ENCODE measurements at regions not wholly inside any gene's neighbourhood (a gene's known extent, or its start where the extent isn't known, plus 50 kb on each side); places are given as distances from the start of the nearest gene placed in this dataset.

- Histone ChIP-seq H3K9me3 (ENCODE audit: control insufficient read depth in 5 of 5, low read length in 5 of 5) (no peaks in the 10 kb centered on the region), H3K27ac (ENCODE audit: low read depth, low read length) (no peak overlapping the region), H3K27me3 (ENCODE audit: control insufficient read depth in 5 of 5, insufficient read depth in 4 of 5, low read length in 5 of 5) (no peaks in the 10 kb centered on the region), H3K36me3 (ENCODE audit: control insufficient read depth in 5 of 5, insufficient read depth in 5 of 5, low read length in 5 of 5) (no peaks in the 10 kb centered on the region), H3K4me1 (ENCODE audit: control insufficient read depth in 5 of 5, insufficient read depth in 5 of 5, low read length in 5 of 5) (no peaks in the 10 kb centered on the region), H3K9ac (ENCODE audit: low read length in 5 of 5) (no peak overlapping the region), H3K4me3 (ENCODE audit: low read depth in 1 of 5, low read length in 5 of 5) (no peak overlapping the region)
These were observed 308.7 kb downstream of the EMP1 start for GRCh38 chr12:13505224-13505623.

- Histone ChIP-seq H3K9me3 (ENCODE audit: control insufficient read depth in 5 of 5, low read length in 5 of 5) (no peaks in the 10 kb centered on the region), H3K36me3 (ENCODE audit: control insufficient read depth in 5 of 5, insufficient read depth in 5 of 5, low read length in 5 of 5) (no peaks in the 10 kb centered on the region), H3K4me3 (ENCODE audit: low read depth in 1 of 5, low read length in 5 of 5) (no peak overlapping the region), H3K27ac (ENCODE audit: low read depth, low read length) (no peak overlapping the region), H3K9ac (ENCODE audit: low read length in 5 of 5) (no peak overlapping the region), H3K27me3 (ENCODE audit: control insufficient read depth in 5 of 5, insufficient read depth in 4 of 5, low read length in 5 of 5) (no peaks in the 10 kb centered on the region), H3K4me1 (ENCODE audit: control insufficient read depth in 5 of 5, insufficient read depth in 5 of 5, low read length in 5 of 5) (no peaks in the 10 kb centered on the region)
These were observed 308.2 kb downstream of the EMP1 start for GRCh38 chr12:13504736-13505135.

GRCh38 chr12:13504074-13504473 lies 307.5 kb downstream of the EMP1 start:
- Histone ChIP-seq H3K4me3 (ENCODE audit: low read depth in 1 of 5, low read length in 5 of 5) (no peak overlapping the region), H3K27ac (ENCODE audit: low read depth, low read length) (no peak overlapping the region), H3K4me1 (ENCODE audit: control insufficient read depth in 5 of 5, insufficient read depth in 5 of 5, low read length in 5 of 5) (no peaks in the 10 kb centered on the region), H3K36me3 (ENCODE audit: control insufficient read depth in 5 of 5, insufficient read depth in 5 of 5, low read length in 5 of 5) (no peaks in the 10 kb centered on the region), H3K9ac (ENCODE audit: low read length in 5 of 5) (no peak overlapping the region), H3K27me3 (ENCODE audit: control insufficient read depth in 5 of 5, insufficient read depth in 4 of 5, low read length in 5 of 5) (peaks cover 0 to 5% (median 0%) of the 10 kb centered on the region in 5 donors), H3K9me3 (ENCODE audit: control insufficient read depth in 5 of 5, low read length in 5 of 5) (no peaks in the 10 kb centered on the region)

GRCh38 chr12:13503094-13503835 lies 306.7 kb downstream of the EMP1 start:
- Histone ChIP-seq H3K9me3 (ENCODE audit: control insufficient read depth in 5 of 5, low read length in 5 of 5) (no peaks in the 10 kb centered on the region), H3K4me3 (ENCODE audit: low read depth in 1 of 5, low read length in 5 of 5) (no peak overlapping the region), H3K4me1 (ENCODE audit: control insufficient read depth in 5 of 5, insufficient read depth in 5 of 5, low read length in 5 of 5) (no peaks in the 10 kb centered on the region), H3K27me3 (ENCODE audit: control insufficient read depth in 5 of 5, insufficient read depth in 4 of 5, low read length in 5 of 5) (peaks cover 0 to 5% (median 1%) of the 10 kb centered on the region in 5 donors), H3K9ac (ENCODE audit: low read length in 5 of 5) (no peak overlapping the region), H3K27ac (ENCODE audit: low read depth, low read length) (no peak overlapping the region), H3K36me3 (ENCODE audit: control insufficient read depth in 5 of 5, insufficient read depth in 5 of 5, low read length in 5 of 5) (no peaks in the 10 kb centered on the region)

- H3K9me3 ChIP-seq (ENCODE audit: control insufficient read depth in 5 of 5, low read length in 5 of 5), result no peaks in the 10 kb centered on the region
- peaks cover 0 to 5% (median 4%) of the 10 kb centered on the region in 5 donors for H3K27me3 ChIP-seq (ENCODE audit: control insufficient read depth in 5 of 5, insufficient read depth in 4 of 5, low read length in 5 of 5)
- no peak overlapping the region for H3K9ac ChIP-seq (ENCODE audit: low read length in 5 of 5)
- H3K36me3 ChIP-seq (ENCODE audit: control insufficient read depth in 5 of 5, insufficient read depth in 5 of 5, low read length in 5 of 5), result no peaks in the 10 kb centered on the region
- no peaks in the 10 kb centered on the region for H3K4me1 ChIP-seq (ENCODE audit: control insufficient read depth in 5 of 5, insufficient read depth in 5 of 5, low read length in 5 of 5)
- no peak overlapping the region for H3K27ac ChIP-seq (ENCODE audit: low read depth, low read length)
- no peak overlapping the region for H3K4me3 ChIP-seq (ENCODE audit: low read depth in 1 of 5, low read length in 5 of 5)
These were observed 302.5 kb downstream of the EMP1 start for GRCh38 chr12:13499008-13499407.

GRCh38 chr12:13496111-13496510 lies 299.6 kb downstream of the EMP1 start:
- no peaks in the 10 kb centered on the region for H3K36me3 ChIP-seq (ENCODE audit: control insufficient read depth in 5 of 5, insufficient read depth in 5 of 5, low read length in 5 of 5)
- peaks cover 0 to 5% (median 4%) of the 10 kb centered on the region in 5 donors for H3K27me3 ChIP-seq (ENCODE audit: control insufficient read depth in 5 of 5, insufficient read depth in 4 of 5, low read length in 5 of 5)
- H3K9ac ChIP-seq (ENCODE audit: low read length in 5 of 5), result no peak overlapping the region
- H3K27ac ChIP-seq (ENCODE audit: low read depth, low read length), result no peak overlapping the region
- no peaks in the 10 kb centered on the region for H3K9me3 ChIP-seq (ENCODE audit: control insufficient read depth in 5 of 5, low read length in 5 of 5)
- H3K4me3 ChIP-seq (ENCODE audit: low read depth in 1 of 5, low read length in 5 of 5), result no peak overlapping the region
- H3K4me1 ChIP-seq (ENCODE audit: control insufficient read depth in 5 of 5, insufficient read depth in 5 of 5, low read length in 5 of 5), result no peaks in the 10 kb centered on the region

GRCh38 chr12:13489246-13489645 lies 292.7 kb downstream of the EMP1 start:
- Histone ChIP-seq H3K27ac (ENCODE audit: low read depth, low read length) (no peak overlapping the region), H3K36me3 (ENCODE audit: control insufficient read depth in 5 of 5, insufficient read depth in 5 of 5, low read length in 5 of 5) (no peaks in the 10 kb centered on the region), H3K9ac (ENCODE audit: low read length in 5 of 5) (no peak overlapping the region), H3K9me3 (ENCODE audit: control insufficient read depth in 5 of 5, low read length in 5 of 5) (peaks cover 0 to 2% (median 0%) of the 10 kb centered on the region in 5 donors), H3K4me3 (ENCODE audit: low read depth in 1 of 5, low read length in 5 of 5) (no peak overlapping the region), H3K27me3 (ENCODE audit: control insufficient read depth in 5 of 5, insufficient read depth in 4 of 5, low read length in 5 of 5) (no peaks in the 10 kb centered on the region), H3K4me1 (ENCODE audit: control insufficient read depth in 5 of 5, insufficient read depth in 5 of 5, low read length in 5 of 5) (no peaks in the 10 kb centered on the region)

GRCh38 chr12:13487326-13487725 lies 290.8 kb downstream of the EMP1 start:
- H3K27ac ChIP-seq (ENCODE audit: low read depth, low read length), result no peak overlapping the region
- H3K27me3 ChIP-seq (ENCODE audit: control insufficient read depth in 5 of 5, insufficient read depth in 4 of 5, low read length in 5 of 5), result no peaks in the 10 kb centered on the region
- H3K4me1 ChIP-seq (ENCODE audit: control insufficient read depth in 5 of 5, insufficient read depth in 5 of 5, low read length in 5 of 5), result no peaks in the 10 kb centered on the region
- no peak overlapping the region for H3K9ac ChIP-seq (ENCODE audit: low read length in 5 of 5)
- H3K4me3 ChIP-seq (ENCODE audit: low read depth in 1 of 5, low read length in 5 of 5), result no peak overlapping the region
- peaks cover 0 to 2% (median 0%) of the 10 kb centered on the region in 5 donors for H3K9me3 ChIP-seq (ENCODE audit: control insufficient read depth in 5 of 5, low read length in 5 of 5)
- no peaks in the 10 kb centered on the region for H3K36me3 ChIP-seq (ENCODE audit: control insufficient read depth in 5 of 5, insufficient read depth in 5 of 5, low read length in 5 of 5)

GRCh38 chr12:13486794-13487193 lies 290.3 kb downstream of the EMP1 start:
- Histone ChIP-seq H3K27ac (ENCODE audit: low read depth, low read length) (no peak overlapping the region), H3K36me3 (ENCODE audit: control insufficient read depth in 5 of 5, insufficient read depth in 5 of 5, low read length in 5 of 5) (no peaks in the 10 kb centered on the region), H3K9me3 (ENCODE audit: control insufficient read depth in 5 of 5, low read length in 5 of 5) (peaks cover 0 to 2% (median 0%) of the 10 kb centered on the region in 5 donors), H3K27me3 (ENCODE audit: control insufficient read depth in 5 of 5, insufficient read depth in 4 of 5, low read length in 5 of 5) (no peaks in the 10 kb centered on the region), H3K4me1 (ENCODE audit: control insufficient read depth in 5 of 5, insufficient read depth in 5 of 5, low read length in 5 of 5) (no peaks in the 10 kb centered on the region), H3K4me3 (ENCODE audit: low read depth in 1 of 5, low read length in 5 of 5) (no peak overlapping the region), H3K9ac (ENCODE audit: low read length in 5 of 5) (no peak overlapping the region)

GRCh38 chr12:13478650-13479181 lies 282.2 kb downstream of the EMP1 start:
- Histone ChIP-seq H3K9me3 (ENCODE audit: control insufficient read depth in 5 of 5, low read length in 5 of 5) (no peaks in the 10 kb centered on the region), H3K9ac (ENCODE audit: low read length in 5 of 5) (no peak overlapping the region), H3K27me3 (ENCODE audit: control insufficient read depth in 5 of 5, insufficient read depth in 4 of 5, low read length in 5 of 5) (peaks cover 0 to 5% (median 0%) of the 10 kb centered on the region in 5 donors), H3K4me1 (ENCODE audit: control insufficient read depth in 5 of 5, insufficient read depth in 5 of 5, low read length in 5 of 5) (no peaks in the 10 kb centered on the region), H3K36me3 (ENCODE audit: control insufficient read depth in 5 of 5, insufficient read depth in 5 of 5, low read length in 5 of 5) (no peaks in the 10 kb centered on the region), H3K27ac (ENCODE audit: low read depth, low read length) (no peak overlapping the region), H3K4me3 (ENCODE audit: low read depth in 1 of 5, low read length in 5 of 5) (no peak overlapping the region)

Data from subcutaneous abdominal adipose tissue (tissue), 5 donors.